ENCODE measurements at regions not wholly inside any gene's neighbourhood (a gene's known extent, or its start where the extent isn't known, plus 50 kb on each side); places are given as distances from the start of the nearest gene placed in this dataset.
A peak's percentile ranks its signal among the peaks of the same experiment; 100 is the strongest.

DNA sequence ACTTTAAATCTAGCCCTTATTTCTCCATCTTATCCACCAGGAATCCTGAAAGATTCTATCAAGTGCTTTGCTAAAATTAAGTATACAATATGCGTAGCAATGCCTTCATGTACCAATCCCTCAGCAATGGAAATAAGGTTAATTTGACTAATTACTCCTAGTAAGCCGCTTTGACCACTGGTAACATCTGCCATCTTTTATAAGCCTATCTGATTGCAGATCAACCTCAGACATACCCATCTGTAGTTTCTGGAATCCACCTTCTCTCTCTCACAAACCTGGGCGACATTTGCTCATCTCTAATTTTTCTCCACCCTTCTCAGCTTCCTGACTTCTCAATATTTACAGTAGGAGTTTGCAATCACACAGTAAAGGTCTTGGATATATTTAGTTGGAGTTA is 138.8 kb upstream of the CRHR1 start:
- no peak for DNase-seq

GRCh38 chr17:45646288-45646988 is 137.7 kb upstream of the CRHR1 start:
- TF ChIP-seq EZH2phosphoT487 (IDR thresholded peaks at IDR 0.05; ENCODE audit: low read length) (no peak), EZH2 (optimal IDR thresholded peaks at IDR 0.05; ENCODE audit: low read depth, low read length) (no peak), CTCF (IDR thresholded peaks at IDR 0.05; ENCODE audit: low read length) (no peak)

More for the DNA sequence above, 138.8 kb upstream of the CRHR1 start:
- Histone ChIP-seq H3K4me3 (ENCODE audit: low read length) (no peak overlapping the region), H3K27me3 (replicated peaks; ENCODE audit: insufficient read depth, low read length) (no peaks in the 10 kb centered on the region), H3K9me3 (replicated peaks; ENCODE audit: insufficient read depth, low read length) (no peaks in the 10 kb centered on the region), H3F3A (ENCODE audit: insufficient read depth, low read length) (no peaks in the 10 kb centered on the region), H3K9ac (ENCODE audit: low read length) (no peak overlapping the region), H3K9me2 (replicated peaks; ENCODE audit: insufficient read depth, low read length) (no peaks in the 10 kb centered on the region), H3K36me3 (replicated peaks; ENCODE audit: insufficient read depth, low read length) (no peaks in the 10 kb centered on the region), H4K20me1 (ENCODE audit: insufficient read depth, low read length) (no peaks in the 10 kb centered on the region), H3K4me1 (ENCODE audit: low read length) (no peaks in the 10 kb centered on the region), H3K27ac (ENCODE audit: low read length) (no peak overlapping the region), H3K4me2 (ENCODE audit: low read depth, low read length) (no peak overlapping the region), H3K79me2 (ENCODE audit: low read length) (no peaks in the 10 kb centered on the region), H2AFZ (ENCODE audit: low read length) (no peak overlapping the region)
- no peak for TF ChIP-seq CTCF (IDR thresholded peaks at IDR 0.05; ENCODE audit: low read length)
- no peak for TF ChIP-seq EZH2phosphoT487 (IDR thresholded peaks at IDR 0.05; ENCODE audit: low read length)
- TF ChIP-seq EZH2 (optimal IDR thresholded peaks at IDR 0.05; ENCODE audit: low read depth, low read length): no peak

GRCh38 chr17:45648642-45649041 is 135.5 kb upstream of the CRHR1 start:
- H3K79me2 ChIP-seq (ENCODE audit: low read length): no peaks in the 10 kb centered on the region
- H3K9ac ChIP-seq (ENCODE audit: low read length): no peak overlapping the region
- H3K4me1 ChIP-seq (ENCODE audit: low read length): no peaks in the 10 kb centered on the region
- H3K9me3 ChIP-seq (replicated peaks; ENCODE audit: insufficient read depth, low read length): no peaks in the 10 kb centered on the region
- H3K27ac ChIP-seq (ENCODE audit: low read length): no peak overlapping the region
- no peak overlapping the region for H2AFZ ChIP-seq (ENCODE audit: low read length)
- H3K4me3 ChIP-seq (ENCODE audit: low read length): no peak overlapping the region
- H4K20me1 ChIP-seq (ENCODE audit: insufficient read depth, low read length): no peaks in the 10 kb centered on the region
- no peaks in the 10 kb centered on the region for H3K36me3 ChIP-seq (replicated peaks; ENCODE audit: insufficient read depth, low read length)
- H3K4me2 ChIP-seq (ENCODE audit: low read depth, low read length): no peak overlapping the region
- no peaks in the 10 kb centered on the region for H3K9me2 ChIP-seq (replicated peaks; ENCODE audit: insufficient read depth, low read length)
- no peaks in the 10 kb centered on the region for H3F3A ChIP-seq (ENCODE audit: insufficient read depth, low read length)
- no peak for TF ChIP-seq EZH2 (optimal IDR thresholded peaks at IDR 0.05; ENCODE audit: low read depth, low read length)
- TF ChIP-seq EZH2phosphoT487 (IDR thresholded peaks at IDR 0.05; ENCODE audit: low read length): no peak
- TF ChIP-seq CTCF (IDR thresholded peaks at IDR 0.05; ENCODE audit: low read length): peak; percentile 25; the same call in 1 of the 2 replicates
- no peak for DNase-seq
- no peaks in the 10 kb centered on the region; the same call in 1 of the 2 replicates for H3K27me3 ChIP-seq (replicated peaks; ENCODE audit: insufficient read depth, low read length)

More at GRCh38 chr17:45646288-45646988, 137.7 kb upstream of the CRHR1 start:
- Histone ChIP-seq H3K27me3 (replicated peaks; ENCODE audit: insufficient read depth, low read length) (no peaks in the 10 kb centered on the region; the same call in 1 of the 2 replicates), H3K36me3 (replicated peaks; ENCODE audit: insufficient read depth, low read length) (no peaks in the 10 kb centered on the region), H3K4me3 (ENCODE audit: low read length) (no peak overlapping the region), H2AFZ (ENCODE audit: low read length) (no peak overlapping the region), H3K9me3 (replicated peaks; ENCODE audit: insufficient read depth, low read length) (no peaks in the 10 kb centered on the region), H3K27ac (ENCODE audit: low read length) (no peak overlapping the region), H3K79me2 (ENCODE audit: low read length) (no peaks in the 10 kb centered on the region), H3K9me2 (replicated peaks; ENCODE audit: insufficient read depth, low read length) (no peaks in the 10 kb centered on the region), H4K20me1 (ENCODE audit: insufficient read depth, low read length) (no peaks in the 10 kb centered on the region), H3K4me1 (ENCODE audit: low read length) (no peaks in the 10 kb centered on the region), H3K9ac (ENCODE audit: low read length) (no peak overlapping the region), H3F3A (ENCODE audit: insufficient read depth, low read length) (no peaks in the 10 kb centered on the region), H3K4me2 (ENCODE audit: low read depth, low read length) (no peak overlapping the region)
- DNase-seq: no peak

Data from MM.1S (cell line).